SK-N-SH treated with all-trans-retinoic acid at 6 μM for 48 hours (cell line): ENCODE measurements at regions not wholly inside any gene's neighbourhood (a gene's known extent, or its start where the extent isn't known, plus 50 kb on each side); places are given as distances from the start of the nearest gene placed in this dataset.

Experiments used
- ARNTL ChIP-seq: fragments of 450-650 bp; formaldehyde crosslinking; IDR thresholded peaks from 2 replicates; pipeline ENCODE4 v1.5.0; 2020; ENCODE audit warnings: low read depth, mild to moderate bottlenecking, moderate library complexity, borderline replicate concordance
- CREB5 ChIP-seq: fragments of 250-450 bp; sonication (Bioruptor Pico); IDR thresholded peaks from 2 replicates; pipeline ENCODE4 v1.5.1; 2020; ENCODE audit warnings: low read depth, mild to moderate bottlenecking, moderate library complexity
- CSRNP3 ChIP-seq: fragments of 250-450 bp; sonication (Bioruptor Pico); IDR thresholded peaks from 2 replicates; pipeline ENCODE4 v1.5.1; 2021; ENCODE audit warnings: mild to moderate bottlenecking, moderate library complexity
- POU6F1 ChIP-seq: fragments of 250-450 bp; sonication (Bioruptor Pico); IDR thresholded peaks from 2 replicates; pipeline ENCODE4 v1.8.0; 2021; ENCODE audit warnings: low read depth, mild to moderate bottlenecking, moderate library complexity, borderline replicate concordance
- PPARA ChIP-seq: fragments of 250-450 bp; sonication (Bioruptor Pico); IDR thresholded peaks from 2 replicates; pipeline ENCODE4 v1.5.0; 2020; ENCODE audit warnings: mild to moderate bottlenecking, borderline replicate concordance
- SNAI2 ChIP-seq: fragments of 250-450 bp; sonication (Bioruptor Pico); IDR thresholded peaks from 2 replicates; pipeline ENCODE4 v1.5.0; 2020; ENCODE audit warnings: mild to moderate bottlenecking, moderate library complexity
- TCF4 ChIP-seq: fragments of 250-450 bp; sonication (Bioruptor Pico); IDR thresholded peaks from 2 replicates; pipeline ENCODE4 v1.8.0; 2021; ENCODE audit warnings: mild to moderate bottlenecking, moderate library complexity, borderline replicate concordance
- TOX ChIP-seq: fragments of 250-450 bp; sonication (Bioruptor Pico); IDR thresholded peaks from 2 replicates; pipeline ENCODE4 v1.8.0; 2021; ENCODE audit warnings: mild to moderate bottlenecking, moderate library complexity, borderline replicate concordance
- TSHZ2 ChIP-seq: fragments of 250-450 bp; sonication (Bioruptor Pico); IDR thresholded peaks from 2 replicates; pipeline ENCODE4 v1.5.0; 2020; ENCODE audit warnings: mild to moderate bottlenecking, moderate library complexity
- ZFP3 ChIP-seq: fragments of 250-450 bp; sonication (Bioruptor Pico); IDR thresholded peaks from 2 replicates; pipeline ENCODE4 v1.5.0; 2020; ENCODE audit warnings: mild to moderate bottlenecking, moderate library complexity
- ZNF565 ChIP-seq: fragments of 450-650 bp; formaldehyde crosslinking; conservative IDR thresholded peaks from 2 replicates; pipeline ENCODE4 v1.5.0; 2020; ENCODE audit warnings: low read depth, mild to moderate bottlenecking, moderate library complexity

- no peak for TF ChIP-seq ZFP3 (CRISPR knock-in tag)
- no peak for TF ChIP-seq ARNTL (CRISPR knock-in tag)
- no peak for TF ChIP-seq CSRNP3 (CRISPR knock-in tag)
- TF ChIP-seq TCF4 (CRISPR knock-in tag), result no peak
- TF ChIP-seq TOX (CRISPR knock-in tag), result no peak
- TF ChIP-seq ZNF565 (CRISPR knock-in tag), result no peak
- no peak for TF ChIP-seq SNAI2 (CRISPR knock-in tag)
- TF ChIP-seq TSHZ2 (CRISPR knock-in tag), result no peak
- TF ChIP-seq PPARA (CRISPR knock-in tag), result no peak
- no peak for TF ChIP-seq CREB5 (CRISPR knock-in tag)
- no peak for TF ChIP-seq POU6F1 (CRISPR knock-in tag)
These were observed 173.3 kb upstream of the FAR2 start for GRCh38 chr12:28975564-28976340.
